ENCODE measurements at regions not wholly inside any gene's neighbourhood (a gene's known extent, or its start where the extent isn't known, plus 50 kb on each side); places are given as distances from the start of the nearest gene placed in this dataset.
A peak's percentile ranks its signal among the peaks of the same experiment; 100 is the strongest.

DNA sequence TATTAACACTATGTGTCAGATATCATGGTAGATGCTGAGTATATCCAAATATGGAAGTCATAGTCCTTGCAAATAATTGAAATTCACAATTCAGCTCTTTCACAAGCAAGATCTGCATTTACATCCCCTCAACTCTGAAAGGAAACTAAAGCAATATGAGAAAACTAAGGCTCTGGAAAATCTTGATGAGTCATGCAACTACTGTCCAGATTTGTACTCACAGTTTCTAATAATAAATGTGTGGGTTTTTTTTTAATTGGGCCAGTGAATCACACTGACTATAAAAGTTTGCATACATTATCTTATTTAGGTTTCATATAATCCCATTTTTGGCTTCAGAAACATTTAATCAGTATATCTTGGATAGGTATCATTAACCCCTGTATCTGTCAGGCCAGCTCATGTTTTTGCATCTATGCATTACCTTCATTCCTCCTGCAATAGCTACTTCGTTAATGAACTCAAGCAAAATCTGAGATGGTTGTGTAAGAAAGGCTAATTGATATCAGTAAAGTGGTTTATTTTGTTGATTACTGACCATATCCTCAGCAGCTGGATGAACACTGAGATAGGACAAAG is 58.7 kb upstream of the PRR16 start:
- Histone ChIP-seq H3K4me3 (ENCODE audit: insufficient read depth, low read depth, low read length) (no peak overlapping the region), H2BK20ac (ENCODE audit: low read depth, low read length) (peak overlapping the region; percentile 81), H2AFZ (replicated peaks; ENCODE audit: low read length, poor library complexity) (no peak overlapping the region), H3K56ac (ENCODE audit: extremely low read depth, insufficient read depth, low read length) (peak overlapping the region; percentile 8; the same call in 1 of the 2 replicates), H3K36me3 (ENCODE audit: control insufficient read depth, insufficient read depth, low read length) (no peaks in the 10 kb centered on the region), H3K4me1 (ENCODE audit: control insufficient read depth, insufficient read depth, low read length) (peaks cover 3% of the 10 kb centered on the region; the same call in 1 of the 2 replicates), H3K9me1 (ENCODE audit: insufficient read depth, low read length) (no peaks in the 10 kb centered on the region; the same call in 1 of the 2 replicates), H3K4ac (ENCODE audit: low read depth, low read length) (peak overlapping the region; percentile 79; the same call in 1 of the 2 replicates), H2AK9ac (replicated peaks; ENCODE audit: low read depth, low read length, poor library complexity) (no peak overlapping the region), H2AK5ac (ENCODE audit: low read depth, low read length) (no peak overlapping the region), H4K8ac (ENCODE audit: low read depth in 2 of 2, low read length in 2 of 2) (peak overlapping the region in 1 of 2 experiments; percentile 72; a peak in 2 of 4 replicates), H3K9me3 (ENCODE audit: control insufficient read depth, insufficient read depth, low read length) (no peaks in the 10 kb centered on the region), H4K91ac (ENCODE audit: insufficient read depth, low read depth, low read length) (no peak overlapping the region), H3K18ac (ENCODE audit: low read depth, low read length) (peak overlapping the region; percentile 71), H3K79me1 (ENCODE audit: low read depth in 1 of 2, low read length in 2 of 2) (no peaks in the 10 kb centered on the region), H3K4me2 (ENCODE audit: low read depth, low read length) (peak overlapping the region; percentile 30; the same call in 1 of the 2 replicates), H4K20me1 (ENCODE audit: insufficient read depth, low read length) (no peaks in the 10 kb centered on the region), H3K27me3 (ENCODE audit: control insufficient read depth, insufficient read depth, low read length) (no peaks in the 10 kb centered on the region), H2BK15ac (ENCODE audit: low read depth, low read length) (0 out of 3 replicates have a peak overlapping the region, but pooled peaks have one; percentile 29), H3K14ac (replicated peaks; ENCODE audit: low read depth, low read length) (peak overlapping the region; percentile 77), H3K23ac (ENCODE audit: low read depth, low read length) (peak overlapping the region; percentile 54; the same call in 1 of the 2 replicates), H4K5ac (ENCODE audit: low read depth, low read length) (peak overlapping the region; percentile 46; the same call in 1 of the 2 replicates), H3K27ac (ENCODE audit: insufficient read depth, low read length) (peak overlapping the region; percentile 12; the same call in 1 of the 2 replicates), H3K9ac (ENCODE audit: low read depth, low read length) (no peak overlapping the region), H2BK120ac (ENCODE audit: low read depth, low read length) (peak overlapping the region; percentile 85; the same call in 1 of the 2 replicates), H2BK5ac (ENCODE audit: low read depth, low read length, poor library complexity, severe bottlenecking) (peak overlapping the region; percentile 85)
- intact Hi-C loops (cut with micrococcal nuclease) (no loop called here), dilution Hi-C loops (cut with HindIII; ENCODE audit: low sequenced_read_pairs, unreplicated experiment) (no loop called here), in situ Hi-C loops (cut with MboI; ENCODE audit: low sequenced_read_pairs) (no loop called here)
- DNase-seq, result peak; percentile 86
- POLR2A ChIA-PET (ENCODE audit: unreplicated experiment), result no interaction called here
- WGBS, 2 experiments (ENCODE audit: extremely low coverage in 2 of 2, insufficient read length in 1 of 2), result no CpG with 5 or more reads among the region's 1 CpG
- CTCF ChIA-PET, result interaction anchor here (0.7 kb wide), 1 partner anchor 71 kb away, joined by 3 read pairs; no protein-coding TSS in a partner anchor
- peak; percentile 91 for TF ChIP-seq FOS (IDR thresholded peaks at IDR 0.05; ENCODE audit: low read depth, low read length)
- peak; percentile 64 for TF ChIP-seq MAFK (IDR thresholded peaks at IDR 0.05; ENCODE audit: low read depth, low read length)
- TF ChIP-seq RFX5 (IDR thresholded peaks at IDR 0.05; ENCODE audit: low read depth, low read length), result no peak
- TF ChIP-seq NFE2L2 (IDR thresholded peaks at IDR 0.05; ENCODE audit: low read depth, low read length), result peak; percentile 93
- TF ChIP-seq CEBPB (IDR thresholded peaks at IDR 0.05; ENCODE audit: low read depth, low read length), result peak; percentile 49; the same call in 1 of the 2 replicates
- peak; percentile 83 for ATAC-seq (ENCODE audit: low read depth)
- no TSS peak for BruUV-seq (replicated peaks)
